Chondrocyte (in vitro differentiated cells): ENCODE measurements at regions not wholly inside any gene's neighbourhood (a gene's known extent, or its start where the extent isn't known, plus 50 kb on each side); places are given as distances from the start of the nearest gene placed in this dataset.

Source experiments
- DNase-seq: peaks from one replicate; pipeline ENCODE4 v3.0.0; 2021; ENCODE audit warnings: mixed read lengths, low spot score
- H3K27ac Mint-ChIP-seq: one replicate; pipeline ENCODE4 v1.8.0; 2021; ENCODE audit warnings: mild to moderate bottlenecking, moderate library complexity, mixed read lengths; ENCODE audit not compliant: unreplicated experiment
- H3K27me3 Mint-ChIP-seq: 2 replicates; pipeline ENCODE4 v1.8.0; 2021; ENCODE audit warnings: low read depth, mixed read lengths
- H3K36me3 Mint-ChIP-seq: 2 replicates; pipeline ENCODE4 v1.8.0; 2021; ENCODE audit warnings: low read depth, mixed read lengths
- H3K4me1 Mint-ChIP-seq: 2 replicates; pipeline ENCODE4 v1.8.0; 2021; ENCODE audit warnings: low read depth, mild to moderate bottlenecking, mixed read lengths
- H3K4me3 Mint-ChIP-seq: one replicate; pipeline ENCODE4 v1.8.0; 2021; ENCODE audit warnings: mild to moderate bottlenecking, moderate library complexity, mixed read lengths; ENCODE audit not compliant: unreplicated experiment
- H3K9me3 Mint-ChIP-seq: 2 replicates; pipeline ENCODE4 v1.8.0; 2021; ENCODE audit warnings: low read depth, mixed read lengths
- CTCF ChIP-seq: fragments of 200-600 bp; sonication (generic); IDR thresholded peaks from 2 replicates; pipeline ENCODE4 v1.5.0; 2021; ENCODE audit warnings: antibody characterized with exemption, mild to moderate bottlenecking, moderate library complexity

GRCh38 chr12:25741917-25742316, 188.8 kb upstream of the LMNTD1 start:
- Mint-ChIP-seq H3K9me3 (peaks cover 6% of the 10 kb centered on the region), H3K4me3 (no peak overlapping the region), H3K4me1 (peaks cover 3% of the 10 kb centered on the region), H3K27ac (no peak overlapping the region), H3K27me3 (no peaks in the 10 kb centered on the region), H3K36me3 (no peaks in the 10 kb centered on the region)
- DNase-seq = no peak
- TF ChIP-seq CTCF = no peak

- DNase-seq = no peak
- Mint-ChIP-seq H3K27ac (no peak overlapping the region), H3K4me3 (no peak overlapping the region), H3K36me3 (no peaks in the 10 kb centered on the region), H3K4me1 (peaks cover 3% of the 10 kb centered on the region), H3K27me3 (no peaks in the 10 kb centered on the region), H3K9me3 (no peaks in the 10 kb centered on the region)
- TF ChIP-seq CTCF = no peak
Measured at GRCh38 chr12:25743679-25744215, 190.7 kb upstream of the LMNTD1 start.

- Mint-ChIP-seq H3K27me3 (no peaks in the 10 kb centered on the region), H3K4me1 (peaks cover 3% of the 10 kb centered on the region), H3K27ac (no peak overlapping the region), H3K4me3 (no peak overlapping the region), H3K36me3 (no peaks in the 10 kb centered on the region), H3K9me3 (no peaks in the 10 kb centered on the region)
- DNase-seq = no peak
- no peak for TF ChIP-seq CTCF
Measured at GRCh38 chr12:25744313-25744712, 191.2 kb upstream of the LMNTD1 start.

- DNase-seq = no peak
- TF ChIP-seq CTCF = no peak
- no peaks in the 10 kb centered on the region for H3K9me3 Mint-ChIP-seq
- no peak overlapping the region for H3K27ac Mint-ChIP-seq
- no peaks in the 10 kb centered on the region for H3K36me3 Mint-ChIP-seq
- H3K27me3 Mint-ChIP-seq = no peaks in the 10 kb centered on the region
- peaks cover 3% of the 10 kb centered on the region for H3K4me1 Mint-ChIP-seq
- H3K4me3 Mint-ChIP-seq = no peak overlapping the region
Measured at GRCh38 chr12:25745281-25745680, 192.2 kb upstream of the LMNTD1 start.

- DNase-seq = no peak
- Mint-ChIP-seq H3K27me3 (no peaks in the 10 kb centered on the region), H3K9me3 (no peaks in the 10 kb centered on the region), H3K4me3 (no peak overlapping the region), H3K27ac (no peak overlapping the region), H3K36me3 (no peaks in the 10 kb centered on the region), H3K4me1 (peaks cover 3% of the 10 kb centered on the region)
- no peak for TF ChIP-seq CTCF
Measured at GRCh38 chr12:25746131-25746530, 193.0 kb upstream of the LMNTD1 start.
